B cell (primary cell): ENCODE measurements at regions not wholly inside any gene's neighbourhood (a gene's known extent, or its start where the extent isn't known, plus 50 kb on each side); places are given as distances from the start of the nearest gene placed in this dataset.

Experiments
- ATAC-seq: fragments of 200-7000 bp; cut with Tn5 transposase; one replicate; pipeline ENCODE4 v1.10.0; 2021; ENCODE audit warnings: low read depth, mild to moderate bottlenecking, moderate number of reproducible peaks, moderate library complexity
- CTCF ChIA-PET: fragments of 350-600 bp; sonication (Branson Sonifier 250); formaldehyde crosslinking; loops from one replicate; lab custom pipeline; 2021; ENCODE audit warnings: antibody characterized with exemption, inconsistent platforms; lab: Charles Lee
- POLR2A ChIA-PET: fragments of 350-600 bp; sonication (Branson Sonifier 250); formaldehyde crosslinking; loops from one replicate; lab custom pipeline; 2021; ENCODE audit warnings: antibody characterized with exemption; lab: Charles Lee
- DNase-seq: peaks from one replicate; pipeline ENCODE4 v3.0.0; 2013
- H2AFZ ChIP-seq: 2 replicates; pipeline ENCODE4 v1.6.1; 2012; ENCODE audit warnings: mild to moderate bottlenecking, low read depth, low read length; ENCODE audit not compliant: insufficient read depth, poor library complexity, severe bottlenecking
- H3K27ac ChIP-seq, 2 donors: 1 replicate in 1 of 2; 2 replicates in 1 of 2; pipeline ENCODE4 v1.5.1; 2012 to 2013; ENCODE audit warnings: low read length in 2 of 2, mild to moderate bottlenecking in 2 of 2, moderate library complexity in 1 of 2
- H3K27me3 ChIP-seq, 4 experiments: fragments of 200-600 bp in 1 of 4; sonication (generic) in 1 of 4; replicated peaks in 1 of 4; 1 replicate in 2 of 4; 2 replicates in 2 of 4; pipeline versions ENCODE4 v1.6.1 to v1.7.0; 2013 to 2016; ENCODE audit warnings: low read length in 3 of 4, mild to moderate bottlenecking in 2 of 4, mixed read lengths in 1 of 4, moderate library complexity in 1 of 4; ENCODE audit not compliant: insufficient read depth in 4 of 4, control insufficient read depth in 3 of 4; ENCODE audit errors: control extremely low read depth in 1 of 4
- H3K36me3 ChIP-seq, 2 experiments: replicated peaks in 1 of 2; 1 replicate in 1 of 2; 2 replicates in 1 of 2; pipeline versions ENCODE4 v1.6.1 to v1.7.1; 2013; ENCODE audit warnings: low read length in 1 of 2; ENCODE audit not compliant: insufficient read depth in 2 of 2, control insufficient read depth in 1 of 2; ENCODE audit errors: control extremely low read depth in 1 of 2, extremely low read depth in 1 of 2
- H3K4me1 ChIP-seq, 2 donors: fragments of 200-600 bp in 1 of 2; sonication (generic) in 1 of 2; 1 replicate in 1 of 2; 2 replicates in 1 of 2; pipeline versions ENCODE4 v1.5.1 to v1.6.1; 2013 to 2017; ENCODE audit warnings: low read length in 2 of 2; ENCODE audit not compliant: control insufficient read depth in 2 of 2, insufficient read depth in 2 of 2
- H3K4me2 ChIP-seq: replicated peaks from 2 replicates; pipeline ENCODE3; 2012; ENCODE audit warnings: mild to moderate bottlenecking, low read depth, low read length; ENCODE audit not compliant: poor library complexity, severe bottlenecking
- H3K4me3 ChIP-seq, 5 experiments: fragments of 200-600 bp in 1 of 5; sonication (generic) in 1 of 5; 1 replicate in 3 of 5; 2 replicates in 2 of 5; pipeline versions ENCODE4 v1.5.1 to v1.7.0; 2011 to 2016; ENCODE audit warnings: low read length in 4 of 5, mild to moderate bottlenecking in 4 of 5, low read depth in 2 of 5, control low read depth in 1 of 5, moderate library complexity in 1 of 5; ENCODE audit not compliant: insufficient read depth in 1 of 5; ENCODE audit errors: control extremely low read depth in 1 of 5, extremely low read depth in 1 of 5
- H3K79me2 ChIP-seq: fragments of 200-600 bp; sonication (generic); one replicate; pipeline ENCODE4 v1.6.0; 2016; ENCODE audit warnings: low read length; ENCODE audit not compliant: control insufficient read depth, insufficient read depth
- H3K9ac ChIP-seq: fragments of 200-600 bp; sonication (generic); 2 replicates; pipeline ENCODE4 v1.6.1; 2017; ENCODE audit warnings: mild to moderate bottlenecking, low read length, moderate library complexity
- H3K9me3 ChIP-seq, 3 donors: one replicate each; pipeline versions ENCODE4 v1.6.1 to v1.7.1; 2013; ENCODE audit warnings: low read length in 2 of 3; ENCODE audit not compliant: control insufficient read depth in 2 of 3, insufficient read depth in 1 of 3; ENCODE audit errors: control extremely low read depth in 1 of 3
- H4K20me1 ChIP-seq: 2 replicates; pipeline ENCODE4 v1.6.0; 2012; ENCODE audit warnings: mild to moderate bottlenecking, low read length; ENCODE audit not compliant: insufficient read depth, control insufficient read depth, poor library complexity, severe bottlenecking
- H3K27ac Mint-ChIP-seq: one replicate; pipeline ENCODE4 v1.8.0; 2021; ENCODE audit warnings: mixed read lengths
- H3K27me3 Mint-ChIP-seq: one replicate; pipeline ENCODE4 v1.8.0; 2021; ENCODE audit warnings: mixed read lengths
- H3K4me1 Mint-ChIP-seq: one replicate; pipeline ENCODE4 v1.8.0; 2021; ENCODE audit warnings: mixed read lengths
- H3K4me3 Mint-ChIP-seq: one replicate; pipeline ENCODE4 v1.8.0; 2021; ENCODE audit warnings: mixed read lengths
- H3K9me3 Mint-ChIP-seq: one replicate; pipeline ENCODE4 v1.8.0; 2022; ENCODE audit warnings: mixed read lengths; ENCODE audit not compliant: insufficient read depth
- EZH2 ChIP-seq: IDR thresholded peaks from 2 replicates; pipeline ENCODE4 v1.6.1; 2012; ENCODE audit warnings: borderline replicate concordance, low read depth, mild to moderate bottlenecking, moderate library complexity, low read length; ENCODE audit not compliant: insufficient read depth, poor library complexity, severe bottlenecking
- WGBS: methylation state at CpG from one replicate; pipeline ENCODE4 v1.1.5; 2013; ENCODE audit warnings: missing lambda C conversion rate; ENCODE audit not compliant: insufficient coverage; 5-methylcytosine and 5-hydroxymethylcytosine counted together
- intact Hi-C: fragments of 100-400 bp; cut with micrococcal nuclease; formaldehyde crosslinking; loops from one replicate; pipeline ENCODE4 v1.10.0; 2022
- TF ChIP-seq, protein P1 (sequence below): fragments of 200-600 bp; IDR thresholded peaks from one replicate; pipeline ENCODE4 v1.8.0; 2022; ENCODE audit warnings: antibody characterized with exemption, mild to moderate bottlenecking

- Mint-ChIP-seq H3K27ac (no peak overlapping the region), H3K4me1 (no peaks in the 10 kb centered on the region), H3K4me3 (no peak overlapping the region), H3K27me3 (no peaks in the 10 kb centered on the region), H3K9me3 (no peaks in the 10 kb centered on the region)
- no peaks in the 10 kb centered on the region for H3K9me3 ChIP-seq
- H2AFZ ChIP-seq: no peak overlapping the region
- ATAC-seq (no peak), DNase-seq (no peak)
- no peaks in the 10 kb centered on the region for H3K27me3 ChIP-seq
- H3K79me2 ChIP-seq: no peaks in the 10 kb centered on the region
- intact Hi-C loops: no loop called here
- H3K9ac ChIP-seq: no peak overlapping the region
- no peak overlapping the region for H3K4me2 ChIP-seq
- no peaks in the 10 kb centered on the region for H3K36me3 ChIP-seq
- ChIA-PET CTCF (no interaction called here), POLR2A (no interaction called here)
- no peak overlapping the region for H3K4me3 ChIP-seq
- H3K27ac ChIP-seq: no peak overlapping the region
- TF ChIP-seq EZH2: no peak
- TF ChIP-seq, protein P1, sequence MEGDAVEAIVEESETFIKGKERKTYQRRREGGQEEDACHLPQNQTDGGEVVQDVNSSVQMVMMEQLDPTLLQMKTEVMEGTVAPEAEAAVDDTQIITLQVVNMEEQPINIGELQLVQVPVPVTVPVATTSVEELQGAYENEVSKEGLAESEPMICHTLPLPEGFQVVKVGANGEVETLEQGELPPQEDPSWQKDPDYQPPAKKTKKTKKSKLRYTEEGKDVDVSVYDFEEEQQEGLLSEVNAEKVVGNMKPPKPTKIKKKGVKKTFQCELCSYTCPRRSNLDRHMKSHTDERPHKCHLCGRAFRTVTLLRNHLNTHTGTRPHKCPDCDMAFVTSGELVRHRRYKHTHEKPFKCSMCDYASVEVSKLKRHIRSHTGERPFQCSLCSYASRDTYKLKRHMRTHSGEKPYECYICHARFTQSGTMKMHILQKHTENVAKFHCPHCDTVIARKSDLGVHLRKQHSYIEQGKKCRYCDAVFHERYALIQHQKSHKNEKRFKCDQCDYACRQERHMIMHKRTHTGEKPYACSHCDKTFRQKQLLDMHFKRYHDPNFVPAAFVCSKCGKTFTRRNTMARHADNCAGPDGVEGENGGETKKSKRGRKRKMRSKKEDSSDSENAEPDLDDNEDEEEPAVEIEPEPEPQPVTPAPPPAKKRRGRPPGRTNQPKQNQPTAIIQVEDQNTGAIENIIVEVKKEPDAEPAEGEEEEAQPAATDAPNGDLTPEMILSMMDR: no peak
- H3K4me1 ChIP-seq: no peaks in the 10 kb centered on the region
- no CpG with 5 or more reads among the region's 1 CpG for WGBS
- no peaks in the 10 kb centered on the region for H4K20me1 ChIP-seq
Measured at GRCh38 chr4:117660668-117661067, 373.6 kb upstream of the NDST3 start.

- no peak for DNase-seq
- no peak overlapping the region for H3K9ac ChIP-seq
- intact Hi-C loops: no loop called here
- no peak overlapping the region for H3K27ac ChIP-seq
- Mint-ChIP-seq H3K27me3 (no peaks in the 10 kb centered on the region), H3K27ac (no peak overlapping the region), H3K4me1 (no peaks in the 10 kb centered on the region), H3K9me3 (no peaks in the 10 kb centered on the region), H3K4me3 (no peak overlapping the region)
- H3K9me3 ChIP-seq: no peaks in the 10 kb centered on the region
- ChIA-PET CTCF (no interaction called here), POLR2A (no interaction called here)
- H3K36me3 ChIP-seq: no peaks in the 10 kb centered on the region
- no peaks in the 10 kb centered on the region for H3K27me3 ChIP-seq
- no peak overlapping the region for H3K4me3 ChIP-seq
- no peak overlapping the region for H2AFZ ChIP-seq
- TF ChIP-seq, protein P1: no peak
- no peak for TF ChIP-seq EZH2
- H4K20me1 ChIP-seq: no peaks in the 10 kb centered on the region
- WGBS: no CpG with 5 or more reads among the region's 2 CpGs
- H3K79me2 ChIP-seq: no peaks in the 10 kb centered on the region
- ATAC-seq: no peak
- H3K4me2 ChIP-seq: no peak overlapping the region
- no peaks in the 10 kb centered on the region for H3K4me1 ChIP-seq
Measured at GRCh38 chr4:117661091-117662072, 372.9 kb upstream of the NDST3 start.
